H1 (cell line): ENCODE measurements at regions not wholly inside any gene's neighbourhood (a gene's known extent, or its start where the extent isn't known, plus 50 kb on each side); places are given as distances from the start of the nearest gene placed in this dataset.

Experiments used
- ASH2L ChIP-seq: fragments of 200-600, 300-600 bp; sonication (generic); IDR thresholded peaks from one replicate; pipeline ENCODE4 v1.7.1; 2017; ENCODE audit warnings: low read length
- CBX8 ChIP-seq: fragments of 300-800, 300-1000 bp; sonication (generic); IDR thresholded peaks from 2 replicates; pipeline ENCODE4 v1.7.1; 2016; ENCODE audit warnings: low read depth, low read length, borderline replicate concordance
- CHD1 ChIP-seq: IDR thresholded peaks from 2 replicates; pipeline ENCODE4 v1.6.1; 2012; ENCODE audit warnings: low read depth, low read length, improper control_type of control experiment
- CTCF ChIP-seq, 3 experiments: IDR thresholded peaks; 1 replicate in 2 of 3; 2 replicates in 1 of 3; pipeline versions ENCODE4 v1.5.1 to v1.6.1; 2011; ENCODE audit warnings: low read length in 3 of 3, mild to moderate bottlenecking in 3 of 3, inconsistent platforms in 2 of 3, low read depth in 1 of 3, moderate library complexity in 1 of 3; ENCODE audit not compliant: insufficient read depth in 1 of 3; ENCODE audit errors: control extremely low read depth in 1 of 3
- EP300 ChIP-seq, 2 experiments: IDR thresholded peaks; 1 replicate in 1 of 2; 2 replicates in 1 of 2; pipeline ENCODE4 v1.6.1; 2011 to 2012; ENCODE audit warnings: low read depth in 2 of 2, low read length in 2 of 2, mild to moderate bottlenecking in 2 of 2, borderline replicate concordance in 1 of 2, inconsistent platforms in 1 of 2, moderate library complexity in 1 of 2
- FOSL1 ChIP-seq: IDR thresholded peaks from 2 replicates; pipeline ENCODE4 v1.6.1; 2011; ENCODE audit warnings: mild to moderate bottlenecking, low read depth, low read length, moderate library complexity; ENCODE audit not compliant: insufficient read depth
- GTF2F1 ChIP-seq: IDR thresholded peaks from 2 replicates; pipeline ENCODE4 v1.6.1; 2012; ENCODE audit warnings: low read depth, low read length, improper control_type of control experiment, borderline replicate concordance
- MAFK ChIP-seq: IDR thresholded peaks from 2 replicates; pipeline ENCODE4 v1.6.1; 2012; ENCODE audit warnings: low read depth, mild to moderate bottlenecking, improper control_type of control experiment, low read length
- POLR2A ChIP-seq, 2 experiments: IDR thresholded peaks; 1 replicate in 1 of 2; 2 replicates in 1 of 2; pipeline ENCODE4 v1.6.1; 2011; ENCODE audit warnings: low read depth in 2 of 2, low read length in 2 of 2, mild to moderate bottlenecking in 2 of 2; ENCODE audit errors: control extremely low read depth in 1 of 2
- POLR2AphosphoS5 ChIP-seq: IDR thresholded peaks from 2 replicates; pipeline ENCODE4 v1.6.1; 2011; ENCODE audit warnings: low read depth, low read length
- TAF1 ChIP-seq: IDR thresholded peaks from 2 replicates; pipeline ENCODE4 v1.6.1; 2011; ENCODE audit warnings: mild to moderate bottlenecking, low read depth, low read length

- TF ChIP-seq EP300 (IDR thresholded peaks at IDR 0.05; ENCODE audit: borderline replicate concordance in 1 of 2, low read depth in 2 of 2, low read length in 2 of 2), result no peak
- no peak for TF ChIP-seq GTF2F1
- TF ChIP-seq TAF1, result no peak
- no peak for TF ChIP-seq CBX8
- TF ChIP-seq CHD1, result no peak
- TF ChIP-seq POLR2A (IDR thresholded peaks at IDR 0.05; ENCODE audit: control extremely low read depth in 1 of 2, low read depth in 2 of 2, low read length in 2 of 2), result no peak
- TF ChIP-seq POLR2AphosphoS5, result no peak
- no peak for TF ChIP-seq CTCF (IDR thresholded peaks at IDR 0.05; ENCODE audit: control extremely low read depth in 1 of 3, insufficient read depth in 1 of 3, low read depth in 1 of 3, low read length in 3 of 3)
- TF ChIP-seq FOSL1, result no peak
- TF ChIP-seq MAFK, result no peak
- TF ChIP-seq ASH2L, result no peak
These were observed 333.4 kb downstream of the SMOC2 start for GRCh38 chr6:168774381-168774780.
